ENCODE measurements at regions not wholly inside any gene's neighbourhood (a gene's known extent, or its start where the extent isn't known, plus 50 kb on each side); places are given as distances from the start of the nearest gene placed in this dataset.

- ChIA-PET POLR2A (no interaction called here), CTCF (no interaction called here)
- BruUV-seq (replicated peaks), result no TSS peak
- no peak for ATAC-seq
- no peaks in the 10 kb centered on the region for H3K36me3 ChIP-seq (ENCODE audit: control insufficient read depth, insufficient read depth, low read length)
- no peaks in the 10 kb centered on the region for H3K27me3 ChIP-seq (ENCODE audit: control insufficient read depth, insufficient read depth, low read length)
- no peaks in the 10 kb centered on the region for H3K4me1 ChIP-seq (ENCODE audit: control insufficient read depth, insufficient read depth, low read length)
- no peak for DNase-seq (ENCODE audit: low read depth, low spot score)
- in situ Hi-C loops (cut with HindIII; ENCODE audit: low pct_unique_long_range_greater_than_20kb, low sequenced_read_pairs), result no loop called here
- no peak overlapping the region for H3K27ac ChIP-seq (ENCODE audit: low read length)
- TF ChIP-seq POLR2AphosphoS5 (IDR thresholded peaks at IDR 0.05; ENCODE audit: low read depth, low read length) (no peak), TCF7L2 (IDR thresholded peaks at IDR 0.05; ENCODE audit: low read depth, low read length) (no peak), SIN3A (IDR thresholded peaks at IDR 0.05; ENCODE audit: borderline replicate concordance, insufficient read depth, low read depth, low read length) (no peak)
- TF ChIP-seq, protein P1, sequence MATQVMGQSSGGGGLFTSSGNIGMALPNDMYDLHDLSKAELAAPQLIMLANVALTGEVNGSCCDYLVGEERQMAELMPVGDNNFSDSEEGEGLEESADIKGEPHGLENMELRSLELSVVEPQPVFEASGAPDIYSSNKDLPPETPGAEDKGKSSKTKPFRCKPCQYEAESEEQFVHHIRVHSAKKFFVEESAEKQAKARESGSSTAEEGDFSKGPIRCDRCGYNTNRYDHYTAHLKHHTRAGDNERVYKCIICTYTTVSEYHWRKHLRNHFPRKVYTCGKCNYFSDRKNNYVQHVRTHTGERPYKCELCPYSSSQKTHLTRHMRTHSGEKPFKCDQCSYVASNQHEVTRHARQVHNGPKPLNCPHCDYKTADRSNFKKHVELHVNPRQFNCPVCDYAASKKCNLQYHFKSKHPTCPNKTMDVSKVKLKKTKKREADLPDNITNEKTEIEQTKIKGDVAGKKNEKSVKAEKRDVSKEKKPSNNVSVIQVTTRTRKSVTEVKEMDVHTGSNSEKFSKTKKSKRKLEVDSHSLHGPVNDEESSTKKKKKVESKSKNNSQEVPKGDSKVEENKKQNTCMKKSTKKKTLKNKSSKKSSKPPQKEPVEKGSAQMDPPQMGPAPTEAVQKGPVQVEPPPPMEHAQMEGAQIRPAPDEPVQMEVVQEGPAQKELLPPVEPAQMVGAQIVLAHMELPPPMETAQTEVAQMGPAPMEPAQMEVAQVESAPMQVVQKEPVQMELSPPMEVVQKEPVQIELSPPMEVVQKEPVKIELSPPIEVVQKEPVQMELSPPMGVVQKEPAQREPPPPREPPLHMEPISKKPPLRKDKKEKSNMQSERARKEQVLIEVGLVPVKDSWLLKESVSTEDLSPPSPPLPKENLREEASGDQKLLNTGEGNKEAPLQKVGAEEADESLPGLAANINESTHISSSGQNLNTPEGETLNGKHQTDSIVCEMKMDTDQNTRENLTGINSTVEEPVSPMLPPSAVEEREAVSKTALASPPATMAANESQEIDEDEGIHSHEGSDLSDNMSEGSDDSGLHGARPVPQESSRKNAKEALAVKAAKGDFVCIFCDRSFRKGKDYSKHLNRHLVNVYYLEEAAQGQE (IDR thresholded peaks at IDR 0.05; ENCODE audit: insufficient read depth in 1 of 2, low read depth in 2 of 2, low read length in 1 of 2), result no peak
- TF ChIP-seq, protein P2, sequence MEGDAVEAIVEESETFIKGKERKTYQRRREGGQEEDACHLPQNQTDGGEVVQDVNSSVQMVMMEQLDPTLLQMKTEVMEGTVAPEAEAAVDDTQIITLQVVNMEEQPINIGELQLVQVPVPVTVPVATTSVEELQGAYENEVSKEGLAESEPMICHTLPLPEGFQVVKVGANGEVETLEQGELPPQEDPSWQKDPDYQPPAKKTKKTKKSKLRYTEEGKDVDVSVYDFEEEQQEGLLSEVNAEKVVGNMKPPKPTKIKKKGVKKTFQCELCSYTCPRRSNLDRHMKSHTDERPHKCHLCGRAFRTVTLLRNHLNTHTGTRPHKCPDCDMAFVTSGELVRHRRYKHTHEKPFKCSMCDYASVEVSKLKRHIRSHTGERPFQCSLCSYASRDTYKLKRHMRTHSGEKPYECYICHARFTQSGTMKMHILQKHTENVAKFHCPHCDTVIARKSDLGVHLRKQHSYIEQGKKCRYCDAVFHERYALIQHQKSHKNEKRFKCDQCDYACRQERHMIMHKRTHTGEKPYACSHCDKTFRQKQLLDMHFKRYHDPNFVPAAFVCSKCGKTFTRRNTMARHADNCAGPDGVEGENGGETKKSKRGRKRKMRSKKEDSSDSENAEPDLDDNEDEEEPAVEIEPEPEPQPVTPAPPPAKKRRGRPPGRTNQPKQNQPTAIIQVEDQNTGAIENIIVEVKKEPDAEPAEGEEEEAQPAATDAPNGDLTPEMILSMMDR (IDR thresholded peaks at IDR 0.05), result no peak
- H3K9me3 ChIP-seq (ENCODE audit: control insufficient read depth, insufficient read depth, low read depth, low read length), result no peaks in the 10 kb centered on the region
- no peak overlapping the region for H3K4me3 ChIP-seq (ENCODE audit: low read depth in 2 of 2, low read length in 2 of 2)
- intact Hi-C loops (cut with micrococcal nuclease; ENCODE audit: unreplicated experiment), result no loop called here
These were observed 366.6 kb upstream of the MC4R start for GRCh38 chr18:60739212-60739611.

GRCh38 chr18:60740313-60740712, 367.7 kb upstream of the MC4R start:
- in situ Hi-C loops (cut with HindIII; ENCODE audit: low pct_unique_long_range_greater_than_20kb, low sequenced_read_pairs) (no loop called here), intact Hi-C loops (cut with micrococcal nuclease; ENCODE audit: unreplicated experiment) (no loop called here)
- Histone ChIP-seq H3K27me3 (ENCODE audit: control insufficient read depth, insufficient read depth, low read length) (no peaks in the 10 kb centered on the region), H3K36me3 (ENCODE audit: control insufficient read depth, insufficient read depth, low read length) (no peaks in the 10 kb centered on the region), H3K9me3 (ENCODE audit: control insufficient read depth, insufficient read depth, low read depth, low read length) (no peaks in the 10 kb centered on the region), H3K4me3 (ENCODE audit: low read depth in 2 of 2, low read length in 2 of 2) (no peak overlapping the region), H3K27ac (ENCODE audit: low read length) (no peak overlapping the region), H3K4me1 (ENCODE audit: control insufficient read depth, insufficient read depth, low read length) (no peaks in the 10 kb centered on the region)
- TF ChIP-seq, protein P2 (IDR thresholded peaks at IDR 0.05), result no peak
- TF ChIP-seq SIN3A (IDR thresholded peaks at IDR 0.05; ENCODE audit: borderline replicate concordance, insufficient read depth, low read depth, low read length) (no peak), TCF7L2 (IDR thresholded peaks at IDR 0.05; ENCODE audit: low read depth, low read length) (no peak), POLR2AphosphoS5 (IDR thresholded peaks at IDR 0.05; ENCODE audit: low read depth, low read length) (no peak)
- TF ChIP-seq, protein P1 (IDR thresholded peaks at IDR 0.05; ENCODE audit: insufficient read depth in 1 of 2, low read depth in 2 of 2, low read length in 1 of 2), result no peak
- POLR2A ChIA-PET, result no interaction called here
- ATAC-seq (no peak), DNase-seq (ENCODE audit: low read depth, low spot score) (no peak)
- no TSS peak for BruUV-seq (replicated peaks)
- CTCF ChIA-PET, result no interaction called here
